Urothelium cell line (cell line): ENCODE measurements at regions not wholly inside any gene's neighbourhood (a gene's known extent, or its start where the extent isn't known, plus 50 kb on each side); places are given as distances from the start of the nearest gene placed in this dataset.
A peak's percentile ranks its signal among the peaks of the same experiment; 100 is the strongest.

Source experiments
- DNase-seq: peaks from one replicate; pipeline ENCODE4 v3.0.0; 2011; ENCODE audit warnings: low spot score, mixed read lengths
- FAIRE-seq: peaks from 2 replicates; lab custom pipeline; 2011; peaks lifted over from hg19 to GRCh38; lab: Jason Lieb, UNC

GRCh38 chr2:183606718-183607085 lies 482.5 kb downstream of the NUP35 start:
- FAIRE-seq, result no peak
- DNase-seq, result peak; percentile 2

DNA sequence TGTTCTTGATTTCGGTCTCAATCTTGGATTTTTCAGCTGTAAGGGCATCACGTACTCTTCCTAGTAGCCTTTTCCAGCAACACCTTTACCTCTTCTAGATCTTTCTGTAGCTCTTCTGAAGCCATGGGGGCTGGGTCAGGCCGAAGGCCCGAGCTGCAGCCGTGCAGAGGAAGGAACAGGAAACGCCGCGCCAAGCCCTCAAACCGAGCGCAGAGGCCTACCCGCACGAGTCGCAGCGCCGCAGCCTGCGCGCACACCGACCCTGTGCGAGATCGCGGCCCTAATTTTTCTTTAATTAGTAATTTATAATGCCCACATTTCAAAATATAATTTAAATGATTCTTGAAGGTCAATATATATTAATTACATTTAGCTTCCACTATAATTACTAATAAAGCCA lies 483.8 kb downstream of the NUP35 start:
- FAIRE-seq, result no peak
- DNase-seq, result no peak

- no peak for DNase-seq
Observed at GRCh38 chr2:183608747-183609146, 484.5 kb downstream of the NUP35 start.

GRCh38 chr2:183610724-183611123 lies 486.5 kb downstream of the NUP35 start:
- DNase-seq, result no peak
- FAIRE-seq, result no peak

More at GRCh38 chr2:183608747-183609146, 484.5 kb downstream of the NUP35 start:
- FAIRE-seq, result no peak

GRCh38 chr2:183614799-183615435 lies 490.7 kb downstream of the NUP35 start:
- DNase-seq (no peak), FAIRE-seq (no peak)

GRCh38 chr2:183623227-183623626 lies 499.0 kb downstream of the NUP35 start:
- no peak for FAIRE-seq
- no peak for DNase-seq

DNA sequence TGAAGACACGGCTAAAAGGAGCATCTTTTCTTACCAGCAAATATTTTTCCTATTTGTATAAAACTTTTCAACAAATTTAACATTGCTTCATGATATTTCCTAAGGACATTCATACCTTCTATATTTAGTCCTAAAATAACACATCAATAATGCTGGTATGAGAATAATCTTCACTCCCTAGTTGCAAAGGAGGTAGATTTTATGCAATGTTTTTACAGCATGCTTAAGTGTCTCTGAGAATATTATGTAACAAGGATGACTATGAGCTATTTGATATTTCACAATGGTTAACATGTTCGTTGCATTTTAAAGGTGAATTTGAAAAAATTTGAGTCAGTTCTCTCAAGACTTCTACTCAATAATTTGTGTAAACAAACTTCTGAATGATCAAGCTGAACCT lies 506.7 kb downstream of the NUP35 start:
- no peak for FAIRE-seq
- DNase-seq, result no peak

- FAIRE-seq, result no peak
- no peak for DNase-seq
Observed at GRCh38 chr2:183656121-183656520, 531.9 kb downstream of the NUP35 start.

- FAIRE-seq (no peak), DNase-seq (no peak)
Observed at GRCh38 chr2:183665425-183665824, 541.2 kb downstream of the NUP35 start.

DNA sequence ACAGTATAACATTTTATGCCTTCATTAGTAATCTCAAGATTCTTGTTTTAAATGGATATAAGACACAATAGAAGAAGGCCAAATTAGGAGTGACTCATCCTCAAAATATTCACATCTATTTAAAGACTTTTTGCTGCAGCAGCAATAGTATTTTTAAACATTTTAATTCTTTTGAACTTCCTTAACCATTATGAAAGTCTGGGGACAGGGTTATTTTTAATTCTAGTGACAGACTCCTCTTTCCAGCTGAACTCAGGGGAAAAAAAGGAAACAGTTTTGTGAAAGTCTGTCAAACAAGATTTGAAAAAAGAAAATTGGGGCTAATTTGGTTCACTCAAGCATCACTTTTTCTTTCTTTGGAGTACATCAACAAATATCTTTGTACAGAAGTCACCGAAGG lies 541.8 kb downstream of the NUP35 start:
- no peak for FAIRE-seq

GRCh38 chr2:183671233-183671632 lies 547.0 kb downstream of the NUP35 start:
- FAIRE-seq, result no peak

More for the DNA sequence above, 541.8 kb downstream of the NUP35 start:
- no peak for DNase-seq

DNA sequence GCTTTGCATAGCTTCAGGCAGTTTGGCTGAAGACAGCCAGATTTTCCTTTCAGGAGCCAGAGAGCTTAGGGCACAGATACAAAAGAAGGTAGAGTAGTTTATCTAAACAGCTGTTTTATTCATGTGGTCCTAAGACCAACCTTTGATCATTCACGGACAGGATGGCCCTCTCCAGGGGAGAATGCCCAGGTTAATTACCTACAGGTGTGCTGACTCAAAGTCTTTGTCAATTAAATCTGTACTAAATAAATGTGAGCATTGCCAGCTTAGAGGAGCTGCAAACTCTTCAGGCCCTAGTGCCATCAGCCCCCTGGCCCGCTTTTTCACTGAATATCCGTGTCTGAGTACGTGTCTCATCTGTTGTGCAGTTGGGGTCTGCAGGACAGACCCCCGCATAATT lies 554.7 kb downstream of the NUP35 start:
- FAIRE-seq (no peak), DNase-seq (no peak)

More at GRCh38 chr2:183671233-183671632, 547.0 kb downstream of the NUP35 start:
- DNase-seq, result no peak

DNA sequence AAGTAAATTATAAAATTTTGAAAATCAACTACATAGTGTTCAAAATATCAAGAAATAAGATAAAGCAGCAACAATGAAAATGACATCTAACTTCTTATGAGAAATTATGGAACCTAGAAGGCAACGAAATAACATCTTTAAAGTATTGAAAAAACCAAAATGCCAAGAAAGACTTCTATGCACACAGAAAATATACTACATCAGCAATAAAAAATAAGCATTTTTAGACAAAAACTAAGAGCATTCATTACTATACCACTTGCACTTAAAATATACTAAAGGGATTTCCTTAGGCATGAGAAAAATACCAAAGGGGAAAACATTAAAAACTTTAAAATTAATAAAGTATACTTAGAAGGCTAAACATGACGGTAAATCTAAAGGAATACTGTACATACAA lies 556.3 kb downstream of the NUP35 start:
- FAIRE-seq (no peak), DNase-seq (no peak)

DNA sequence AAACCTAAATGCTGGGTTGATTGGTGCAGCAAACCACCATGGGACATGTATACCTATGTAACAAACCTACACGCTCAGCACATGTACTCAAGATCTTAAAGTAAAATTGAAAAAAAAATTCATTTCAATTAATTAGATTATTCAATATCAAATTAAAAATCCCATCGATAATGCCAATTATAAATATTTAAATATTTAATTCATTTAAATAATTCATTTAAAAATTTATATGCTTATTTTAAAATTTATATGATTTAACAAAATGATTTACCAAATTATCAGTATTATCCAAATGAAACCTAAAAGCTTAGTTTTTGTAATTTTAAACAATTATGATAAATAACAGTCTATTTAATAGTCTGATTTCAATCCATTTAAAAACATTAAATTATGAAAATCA lies 560.4 kb downstream of the NUP35 start:
- DNase-seq, result no peak
- no peak for FAIRE-seq

DNA sequence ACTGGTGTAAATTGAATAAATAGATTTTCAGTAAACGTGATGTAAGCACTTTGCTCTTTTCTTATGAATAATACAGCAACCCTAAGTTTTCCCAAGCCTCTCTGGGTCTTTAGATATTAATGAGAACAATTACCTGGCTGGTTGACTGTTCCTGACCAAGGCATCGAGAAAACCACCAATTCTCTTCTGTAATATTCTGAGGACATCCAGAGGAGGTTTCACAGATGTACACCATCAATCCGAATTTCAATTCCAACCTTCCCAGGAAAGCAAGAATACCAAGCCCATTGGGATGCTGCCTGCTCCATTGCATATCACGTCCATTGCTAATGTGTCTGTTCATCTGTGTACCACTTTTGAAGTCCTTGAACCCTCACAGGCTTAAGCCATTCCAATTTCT lies 571.8 kb downstream of the NUP35 start:
- FAIRE-seq, result no peak
- DNase-seq, result no peak

- no peak for DNase-seq
- FAIRE-seq, result no peak
Observed at GRCh38 chr2:183709829-183710228, 585.6 kb downstream of the NUP35 start.

GRCh38 chr2:183718246-183718645 lies 594.0 kb downstream of the NUP35 start:
- FAIRE-seq, result no peak
- no peak for DNase-seq

DNA sequence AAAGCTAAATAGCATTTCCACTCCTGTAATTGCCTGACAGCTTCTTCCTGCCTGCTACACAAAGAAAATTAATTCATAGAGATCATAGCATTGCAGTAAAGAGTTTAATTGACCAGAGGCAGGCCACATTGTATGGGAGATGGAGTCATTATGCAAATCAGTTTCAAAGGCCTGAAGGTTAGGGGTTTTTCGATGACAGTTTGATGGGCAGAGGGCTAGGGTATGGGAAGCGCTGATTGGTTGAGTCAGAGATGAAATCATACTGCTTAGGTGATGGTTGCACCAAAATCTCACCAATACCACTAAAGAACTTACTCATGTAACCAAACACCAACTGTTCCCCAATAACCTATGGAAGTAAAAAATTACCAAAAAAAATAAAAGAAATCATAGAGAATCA lies 599.0 kb downstream of the NUP35 start:
- FAIRE-seq (no peak), DNase-seq (no peak)

- DNase-seq (no peak), FAIRE-seq (no peak)
Observed at GRCh38 chr2:183729380-183729779, 605.1 kb downstream of the NUP35 start.

- DNase-seq (no peak), FAIRE-seq (no peak)
Observed at GRCh38 chr2:183740241-183740640, 616.0 kb downstream of the NUP35 start.

DNA sequence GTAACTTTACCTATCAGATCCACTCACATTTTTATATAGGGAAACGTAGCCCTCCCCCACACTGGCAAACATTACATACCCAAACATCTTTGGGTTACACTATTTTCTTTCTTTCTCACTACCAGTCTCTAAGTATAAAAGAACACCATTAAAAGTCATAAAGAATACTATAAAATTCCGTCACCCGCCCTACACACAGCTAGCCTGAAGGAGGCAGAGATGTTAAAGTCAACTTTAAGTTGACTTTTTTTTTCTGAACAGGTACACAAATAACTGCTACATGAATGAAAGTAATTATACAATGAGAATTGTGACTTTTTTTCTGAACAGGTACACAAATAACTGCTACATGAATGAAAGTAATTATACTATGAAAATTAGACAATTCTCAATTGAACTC lies 628.3 kb downstream of the NUP35 start:
- no peak for FAIRE-seq

GRCh38 chr2:183759033-183759432 lies 634.8 kb downstream of the NUP35 start:
- FAIRE-seq, result no peak
- no peak for DNase-seq

More for the DNA sequence above, 628.3 kb downstream of the NUP35 start:
- DNase-seq, result no peak

- no peak for DNase-seq
- no peak for FAIRE-seq
Observed at GRCh38 chr2:183773775-183774174, 649.5 kb downstream of the NUP35 start.
